H1 (cell line): ENCODE measurements at regions not wholly inside any gene's neighbourhood (a gene's known extent, or its start where the extent isn't known, plus 50 kb on each side); places are given as distances from the start of the nearest gene placed in this dataset.

Experiments used
- RBBP5 ChIP-seq: IDR thresholded peaks from 2 replicates; pipeline ENCODE4 v1.7.1; 2012; ENCODE audit warnings: low read depth, mild to moderate bottlenecking, inconsistent platforms, low read length, moderate library complexity, borderline replicate concordance
- TCF12 ChIP-seq: IDR thresholded peaks from 2 replicates; pipeline ENCODE4 v1.6.1; 2011; ENCODE audit warnings: low read depth, mild to moderate bottlenecking, low read length

DNA sequence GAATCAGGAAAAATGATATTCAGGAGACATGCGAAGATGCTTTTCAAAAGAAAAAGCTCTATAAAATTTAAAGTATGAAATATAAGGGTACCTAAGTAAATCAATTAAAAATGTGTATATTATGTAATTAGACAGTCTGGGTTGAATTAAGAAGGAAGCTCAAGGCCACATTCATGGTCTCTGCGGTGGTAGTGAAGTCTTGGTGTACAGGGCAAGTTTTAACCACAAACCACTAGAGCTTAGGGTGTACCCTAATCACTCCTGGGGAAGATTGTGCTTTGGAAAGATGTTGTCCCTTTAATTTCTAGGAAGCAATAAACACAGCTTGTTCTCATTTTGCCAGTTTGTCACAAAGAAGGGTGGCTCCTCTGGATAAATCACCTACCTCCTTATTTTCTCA, 287.2 kb upstream of the ZNF608 start (continued):
- TF ChIP-seq TCF12 (no peak), RBBP5 (no peak)
